ENCODE measurements at regions not wholly inside any gene's neighbourhood (a gene's known extent, or its start where the extent isn't known, plus 50 kb on each side); places are given as distances from the start of the nearest gene placed in this dataset.

GRCh38 chr6:6751266-6751596, 162.7 kb downstream of the LY86 start:
- H3K36me3 ChIP-seq (ENCODE audit: insufficient read depth), result no peaks in the 10 kb centered on the region
- peaks cover 27% of the 10 kb centered on the region for H3K4me1 Mint-ChIP-seq
- H3K4me3 ChIP-seq, result no peak overlapping the region
- no peaks in the 10 kb centered on the region for H3K9me3 Mint-ChIP-seq
- no peak overlapping the region for H3K27ac ChIP-seq (ENCODE audit: low read depth)
- no peak overlapping the region for H3K4me2 ChIP-seq
- DNase-seq (ENCODE audit: low spot score) (no peak), ATAC-seq (no peak)
- peaks cover 15% of the 10 kb centered on the region for H3K27me3 Mint-ChIP-seq (ENCODE audit: insufficient read depth, low read depth, poor library complexity)
- TF ChIP-seq ZNF331 (CRISPR knock-in tag; IDR thresholded peaks at IDR 0.05; ENCODE audit: low read depth) (no peak), REST (IDR thresholded peaks at IDR 0.05; ENCODE audit: unreplicated experiment) (no peak), NANOG (IDR thresholded peaks at IDR 0.05; ENCODE audit: borderline replicate concordance) (no peak)
- H2AFZ ChIP-seq, result peak overlapping the region; percentile 23; the same call in 1 of the 2 replicates
- H3K27me3 ChIP-seq (ENCODE audit: insufficient read depth), result no peaks in the 10 kb centered on the region
- peaks cover 13% of the 10 kb centered on the region for H3K4me1 ChIP-seq (ENCODE audit: insufficient read depth)
- no peaks in the 10 kb centered on the region for H3K36me3 Mint-ChIP-seq (ENCODE audit: low read depth)
- H3F3A ChIP-seq (replicated peaks; ENCODE audit: low read depth), result no peaks in the 10 kb centered on the region
- no peak overlapping the region for H3K27ac Mint-ChIP-seq
- H4K20me1 ChIP-seq (replicated peaks; ENCODE audit: insufficient read depth), result no peaks in the 10 kb centered on the region
- 0 out of 2 replicates have a peak, but pooled peaks cover 8% of the 10 kb centered on the region for H3K9me2 ChIP-seq (ENCODE audit: insufficient read depth)
- H3K4me3 Mint-ChIP-seq, result no peak overlapping the region
- H3K79me2 ChIP-seq (replicated peaks; ENCODE audit: insufficient read depth), result no peaks in the 10 kb centered on the region

GRCh38 chr6:6751619-6752023, 163.1 kb downstream of the LY86 start:
- Histone ChIP-seq H3K79me2 (replicated peaks; ENCODE audit: insufficient read depth) (no peaks in the 10 kb centered on the region), H3K27ac (ENCODE audit: low read depth) (no peak overlapping the region), H4K20me1 (replicated peaks; ENCODE audit: insufficient read depth) (no peaks in the 10 kb centered on the region), H3K36me3 (ENCODE audit: insufficient read depth) (no peaks in the 10 kb centered on the region), H3K27me3 (ENCODE audit: insufficient read depth) (no peaks in the 10 kb centered on the region), H3K4me1 (ENCODE audit: insufficient read depth) (peaks cover 13% of the 10 kb centered on the region), H2AFZ (peak overlapping the region; percentile 23; the same call in 1 of the 2 replicates), H3K4me3 (no peak overlapping the region), H3K9me2 (ENCODE audit: insufficient read depth) (0 out of 2 replicates have a peak, but pooled peaks cover 8% of the 10 kb centered on the region), H3F3A (replicated peaks; ENCODE audit: low read depth) (no peaks in the 10 kb centered on the region), H3K4me2 (no peak overlapping the region)
- no peak overlapping the region for H3K27ac Mint-ChIP-seq
- H3K9me3 Mint-ChIP-seq, result no peaks in the 10 kb centered on the region
- H3K4me1 Mint-ChIP-seq, result peaks cover 27% of the 10 kb centered on the region
- DNase-seq (ENCODE audit: low spot score), result no peak
- peaks cover 14% of the 10 kb centered on the region for H3K27me3 Mint-ChIP-seq (ENCODE audit: insufficient read depth, low read depth, poor library complexity)
- ATAC-seq, result no peak
- TF ChIP-seq CTCF (conservative IDR thresholded peaks at IDR 0.05; ENCODE audit: low read depth in 2 of 2), result no peak
- no peak for TF ChIP-seq ETS1 (IDR thresholded peaks at IDR 0.05)
- no peak overlapping the region for H3K4me3 Mint-ChIP-seq
- H3K36me3 Mint-ChIP-seq (ENCODE audit: low read depth), result no peaks in the 10 kb centered on the region
